Spleen (tissue), 11 donors: ENCODE measurements at regions not wholly inside any gene's neighbourhood (a gene's known extent, or its start where the extent isn't known, plus 50 kb on each side); places are given as distances from the start of the nearest gene placed in this dataset.

ENCODE experiments used
- DNase-seq: peaks from one replicate; pipeline ENCODE4 v3.0.0-alpha.2; 2020
- H3K27ac ChIP-seq, 8 donors: fragments of 200-600 bp; sonication (generic) in 7 of 8; 1 replicate in 4 of 8; 2 replicates in 4 of 8; pipeline versions ENCODE4 v1.5.0 to v1.8.0; 2016 to 2021; ENCODE audit warnings: inconsistent platforms in 4 of 8, mild to moderate bottlenecking in 4 of 8, moderate library complexity in 1 of 8
- H3K27me3 ChIP-seq, 7 donors: fragments of 200-600 bp; sonication (generic) in 6 of 7; replicated peaks in 1 of 7; 1 replicate in 4 of 7; 2 replicates in 3 of 7; pipeline versions ENCODE4 v1.5.0 to v1.8.0; 2016 to 2021; ENCODE audit warnings: inconsistent platforms in 3 of 7, mild to moderate bottlenecking in 1 of 7
- H3K36me3 ChIP-seq, 6 donors: fragments of 200-600 bp; sonication (generic) in 5 of 6; 1 replicate in 4 of 6; 2 replicates in 2 of 6; pipeline versions ENCODE4 v1.5.0 to v1.8.0; 2016 to 2021; ENCODE audit warnings: inconsistent platforms in 2 of 6
- H3K4me1 ChIP-seq, 6 donors: fragments of 200-600 bp; sonication (generic) in 5 of 6; 1 replicate in 3 of 6; 2 replicates in 3 of 6; pipeline versions ENCODE4 v1.5.0 to v1.8.0; 2016 to 2021; ENCODE audit warnings: inconsistent platforms in 3 of 6
- H3K4me3 ChIP-seq, 8 donors: fragments of 200-600 bp; sonication (generic) in 7 of 8; 1 replicate in 4 of 8; 2 replicates in 4 of 8; pipeline versions ENCODE4 v1.5.0 to v1.8.0; 2016 to 2021; ENCODE audit warnings: inconsistent platforms in 4 of 8, mild to moderate bottlenecking in 4 of 8, moderate library complexity in 2 of 8
- H3K9me3 ChIP-seq, 8 donors: fragments of 200-600 bp; sonication (generic) in 7 of 8; 1 replicate in 4 of 8; 2 replicates in 4 of 8; pipeline versions ENCODE4 v1.5.0 to v1.8.0; 2016 to 2021; ENCODE audit warnings: inconsistent platforms in 4 of 8
- POLR2A ChIP-seq, 3 donors: fragments of 450-650 bp; IDR thresholded peaks; one replicate each; pipeline ENCODE4 v1.5.1; 2017; ENCODE audit warnings: antibody characterized with exemption in 3 of 3, mild to moderate bottlenecking in 1 of 3
- POLR2AphosphoS5 ChIP-seq, 3 donors: sonication (generic); formaldehyde crosslinking; IDR thresholded peaks; one replicate each; pipeline ENCODE4 v1.5.1; 2017; ENCODE audit warnings: antibody characterized with exemption in 3 of 3
- WGBS, 5 donors: extraction: QIAGEN DNeasy Blood & Tissue Kit in 3 of 5; methylation state at CpG; one replicate each; pipeline versions ENCODE4 v1.1.5 to v1.1.7; 2013 to 2018; 5-methylcytosine and 5-hydroxymethylcytosine counted together
- intact Hi-C: fragments of 100-400 bp; cut with DNase I; formaldehyde crosslinking; loops from one replicate; pipeline ENCODE4 v1.15.0; 2023; ENCODE audit warnings: low total_unique reads
- TF ChIP-seq, protein P1 (sequence below), 11 experiments: fragments of 200-600 bp in 7 of 11; fragments of 450-650 bp in 4 of 11; sonication (generic) in 4 of 11; IDR thresholded peaks in 8 of 11; conservative IDR thresholded peaks in 3 of 11; 1 replicate in 7 of 11; 2 replicates in 4 of 11; pipeline versions ENCODE4 v1.4.0 to v1.8.0; 2016 to 2021; ENCODE audit warnings: antibody characterized with exemption in 11 of 11, inconsistent platforms in 4 of 11, mild to moderate bottlenecking in 1 of 11
- donor health status: healthy with polysubstance abuse.
- donor health status: DM: no; HTN: no; CAD: no; lungs with moderate emphysema.
- donor health status: DM: no; HTN: no; CAD: no.
- donor health status: Bipolar disorder and iron deficiency.
- donor health status: healthy.
- donor health status: DM: no; HTN: no; CAD: no.
- donor health status: DM: yes; HTN: yes; CAD: no.

DNA sequence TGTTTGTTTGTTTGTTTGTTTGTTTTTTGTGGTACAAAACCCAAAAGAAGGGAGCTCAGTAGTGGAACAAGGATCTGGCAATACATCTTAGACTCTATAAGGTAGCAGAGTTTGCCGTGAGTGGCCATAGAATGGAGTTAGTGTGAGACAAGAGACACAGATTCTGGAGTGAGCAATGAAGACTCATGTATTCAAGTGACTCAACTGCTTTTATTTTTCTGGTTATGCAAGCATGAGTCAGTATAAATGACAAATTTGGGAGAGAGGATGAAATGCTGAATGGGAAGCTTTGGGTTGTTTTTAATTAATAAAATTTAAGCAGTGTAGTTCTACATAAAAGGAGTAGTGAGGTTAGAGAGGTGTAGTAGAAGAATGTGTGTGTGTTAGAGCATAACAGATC, 143.6 kb upstream of the ANO5 start:
- no peaks in the 10 kb centered on the region for H3K4me1 ChIP-seq
- peaks cover 0 to 29% (median 3%) of the 10 kb centered on the region in 8 donors for H3K9me3 ChIP-seq
- H3K4me3 ChIP-seq, result no peak overlapping the region
- TF ChIP-seq, protein P1, sequence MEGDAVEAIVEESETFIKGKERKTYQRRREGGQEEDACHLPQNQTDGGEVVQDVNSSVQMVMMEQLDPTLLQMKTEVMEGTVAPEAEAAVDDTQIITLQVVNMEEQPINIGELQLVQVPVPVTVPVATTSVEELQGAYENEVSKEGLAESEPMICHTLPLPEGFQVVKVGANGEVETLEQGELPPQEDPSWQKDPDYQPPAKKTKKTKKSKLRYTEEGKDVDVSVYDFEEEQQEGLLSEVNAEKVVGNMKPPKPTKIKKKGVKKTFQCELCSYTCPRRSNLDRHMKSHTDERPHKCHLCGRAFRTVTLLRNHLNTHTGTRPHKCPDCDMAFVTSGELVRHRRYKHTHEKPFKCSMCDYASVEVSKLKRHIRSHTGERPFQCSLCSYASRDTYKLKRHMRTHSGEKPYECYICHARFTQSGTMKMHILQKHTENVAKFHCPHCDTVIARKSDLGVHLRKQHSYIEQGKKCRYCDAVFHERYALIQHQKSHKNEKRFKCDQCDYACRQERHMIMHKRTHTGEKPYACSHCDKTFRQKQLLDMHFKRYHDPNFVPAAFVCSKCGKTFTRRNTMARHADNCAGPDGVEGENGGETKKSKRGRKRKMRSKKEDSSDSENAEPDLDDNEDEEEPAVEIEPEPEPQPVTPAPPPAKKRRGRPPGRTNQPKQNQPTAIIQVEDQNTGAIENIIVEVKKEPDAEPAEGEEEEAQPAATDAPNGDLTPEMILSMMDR (IDR thresholded peaks at IDR 0.05 in 8 of 11, conservative IDR thresholded peaks at IDR 0.05 in 3 of 11), result no peak
- TF ChIP-seq POLR2A (IDR thresholded peaks at IDR 0.05) (no peak), POLR2AphosphoS5 (IDR thresholded peaks at IDR 0.05) (no peak)
- WGBS, 5 donors, result 75 to 88% (median 79%) methylated on average over 1 of the region's 1 CpG
- H3K36me3 ChIP-seq, result no peaks in the 10 kb centered on the region
- no peak overlapping the region for H3K27ac ChIP-seq
- no peaks in the 10 kb centered on the region for H3K27me3 ChIP-seq
- DNase-seq, result no peak
- intact Hi-C loops, result no loop called here

DNA sequence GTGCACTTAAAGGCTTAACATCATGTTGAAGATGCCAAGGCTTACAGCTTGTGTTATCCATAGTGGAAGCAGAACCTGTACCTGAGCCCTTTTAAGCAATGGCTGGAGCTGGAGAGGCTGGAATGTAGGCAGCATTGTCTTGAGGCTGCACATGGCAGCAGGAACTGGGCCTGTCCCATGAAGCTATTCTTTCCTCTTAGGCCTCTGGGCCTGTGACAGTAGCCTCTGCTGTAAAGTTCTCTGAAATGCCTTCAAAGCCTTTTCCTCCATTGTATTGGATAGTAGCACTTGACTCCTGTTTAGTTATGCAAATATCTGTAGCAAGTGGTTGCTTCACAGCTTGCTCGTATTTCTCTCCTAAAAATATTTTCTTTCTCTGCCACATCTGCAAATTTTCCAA, 127.4 kb upstream of the ANO5 start:
- H3K27me3 ChIP-seq, result no peaks in the 10 kb centered on the region
- TF ChIP-seq POLR2A (IDR thresholded peaks at IDR 0.05) (no peak), POLR2AphosphoS5 (IDR thresholded peaks at IDR 0.05) (no peak)
- TF ChIP-seq, protein P1 (IDR thresholded peaks at IDR 0.05 in 8 of 11, conservative IDR thresholded peaks at IDR 0.05 in 3 of 11), result no peak
- H3K27ac ChIP-seq, result no peak overlapping the region
- intact Hi-C loops, result no loop called here
- H3K36me3 ChIP-seq, result no peaks in the 10 kb centered on the region
- no peak for DNase-seq
- H3K4me3 ChIP-seq, result no peak overlapping the region
- 47 to 77% (median 60%) methylated on average over 1 of the region's 1 CpG for WGBS, 5 donors
- no peaks in the 10 kb centered on the region for H3K4me1 ChIP-seq
- H3K9me3 ChIP-seq, result peaks cover 0 to 58% (median 39%) of the 10 kb centered on the region in 8 donors

DNA sequence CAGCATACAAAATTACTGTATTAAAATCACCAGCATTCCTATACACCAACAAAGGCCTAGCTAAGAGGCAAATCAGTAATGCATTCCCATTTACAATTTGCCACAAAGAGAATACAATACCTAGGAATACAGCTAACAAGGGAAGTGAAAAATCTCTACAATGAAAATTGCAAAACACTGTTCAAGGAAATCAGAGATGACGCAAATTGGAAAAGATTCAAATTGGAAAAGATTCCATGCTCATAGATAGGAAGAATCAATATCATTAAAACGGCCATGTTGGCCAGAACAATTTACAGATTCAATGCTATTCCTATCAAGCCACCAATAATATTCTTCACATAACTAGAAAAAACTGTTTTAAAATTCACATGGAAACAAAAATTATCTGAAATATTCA, 123.0 kb upstream of the ANO5 start:
- DNase-seq, result no peak

DNA sequence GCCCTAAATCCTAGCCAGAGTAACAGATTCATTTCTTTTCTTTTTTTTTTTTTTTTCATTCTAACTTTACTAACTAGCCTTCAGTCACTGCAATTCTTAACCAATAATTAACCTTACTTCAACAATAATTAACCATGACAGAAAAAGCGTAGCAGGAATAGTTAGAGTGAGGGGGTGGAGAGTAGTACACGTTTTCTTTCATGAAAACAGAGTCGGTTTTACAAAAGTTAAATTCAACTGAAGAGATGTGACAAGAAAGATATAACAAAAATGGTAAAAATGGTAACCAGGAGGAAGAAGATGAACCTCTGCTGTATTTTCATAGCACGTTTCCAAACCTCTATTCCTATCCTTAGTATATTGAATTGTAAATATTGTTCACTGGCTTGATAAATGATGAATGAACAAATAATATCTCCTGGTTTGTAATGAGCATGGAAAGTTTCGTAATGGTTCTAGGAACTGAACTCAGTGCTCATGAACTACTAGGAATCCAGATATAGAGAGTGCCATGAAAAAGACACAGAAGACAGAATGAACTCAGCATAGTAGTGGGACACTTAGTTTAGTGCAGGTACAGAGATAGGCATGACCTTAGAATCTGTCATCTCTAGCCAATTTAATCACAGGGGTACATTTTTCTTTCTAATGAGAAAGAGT, 116.5 kb upstream of the ANO5 start:
- WGBS, 5 donors, result 60 to 85% (median 72%) methylated on average over 5 of the region's 5 CpGs
- peaks cover 0 to 12% (median 3%) of the 10 kb centered on the region in 8 donors for H3K9me3 ChIP-seq
- no peaks in the 10 kb centered on the region for H3K4me1 ChIP-seq
- no peaks in the 10 kb centered on the region for H3K36me3 ChIP-seq
- no peak overlapping the region for H3K27ac ChIP-seq
- intact Hi-C loops, result no loop called here
- TF ChIP-seq POLR2A (IDR thresholded peaks at IDR 0.05) (no peak), POLR2AphosphoS5 (IDR thresholded peaks at IDR 0.05) (no peak)
- TF ChIP-seq, protein P1 (IDR thresholded peaks at IDR 0.05 in 8 of 11, conservative IDR thresholded peaks at IDR 0.05 in 3 of 11), result no peak
- H3K4me3 ChIP-seq, result no peak overlapping the region
- DNase-seq, result no peak
- H3K27me3 ChIP-seq, result no peaks in the 10 kb centered on the region

More for the DNA sequence above, 123.0 kb upstream of the ANO5 start:
- peaks cover 0 to 62% (median 30%) of the 10 kb centered on the region in 8 donors for H3K9me3 ChIP-seq
- H3K4me3 ChIP-seq, result no peak overlapping the region
- H3K4me1 ChIP-seq, result no peaks in the 10 kb centered on the region
- TF ChIP-seq POLR2AphosphoS5 (IDR thresholded peaks at IDR 0.05), result no peak
- no peak for TF ChIP-seq POLR2A (IDR thresholded peaks at IDR 0.05)
- TF ChIP-seq, protein P1 (IDR thresholded peaks at IDR 0.05 in 8 of 11, conservative IDR thresholded peaks at IDR 0.05 in 3 of 11), result no peak
- H3K27ac ChIP-seq, result no peak overlapping the region
- WGBS, 5 donors, result 71 to 90% (median 74%) methylated on average over 2 of the region's 2 CpGs
- H3K27me3 ChIP-seq, result no peaks in the 10 kb centered on the region
- intact Hi-C loops, result no loop called here
- no peaks in the 10 kb centered on the region for H3K36me3 ChIP-seq
